ENCODE measurements at regions not wholly inside any gene's neighbourhood (a gene's known extent, or its start where the extent isn't known, plus 50 kb on each side); places are given as distances from the start of the nearest gene placed in this dataset.

DNA sequence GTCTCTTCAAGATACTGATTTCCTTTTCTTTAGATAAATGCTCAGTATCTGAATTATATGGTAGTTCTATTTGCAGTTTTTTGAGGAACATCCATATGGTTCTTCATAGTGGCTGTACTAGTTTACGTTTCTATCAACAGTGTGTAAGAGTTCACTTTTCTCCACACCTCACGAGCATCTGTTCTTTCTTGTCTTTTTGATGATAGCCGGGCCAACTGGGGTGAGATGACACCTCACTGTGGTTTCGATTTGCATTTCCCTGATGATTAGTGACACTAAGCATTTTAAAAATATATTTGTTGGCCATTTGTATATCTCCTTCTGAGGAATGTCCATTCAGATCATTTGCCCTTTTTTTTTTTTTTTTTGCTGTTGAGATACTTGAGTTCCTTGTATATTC, 458.8 kb downstream of the SETBP1 start:
- no peaks in the 10 kb centered on the region for H3K4me1 ChIP-seq (ENCODE audit: insufficient read depth, low read length)
- DNase-seq (ENCODE audit: low spot score) (no peak), FAIRE-seq (no peak), ATAC-seq (no peak)
- WGBS (ENCODE audit: low lambda C conversion rate), result 2% methylated on average over 4 of the region's 4 CpGs
- H3K36me3 ChIP-seq (replicated peaks in 1 of 2; ENCODE audit: control insufficient read depth in 1 of 2, insufficient read depth in 2 of 2, low read length in 2 of 2), result no peaks in the 10 kb centered on the region
- CTCF ChIA-PET (ENCODE audit: low intra/inter-chr PET ratio, low total read pairs), result no interaction called here
- TF ChIP-seq, protein P1, sequence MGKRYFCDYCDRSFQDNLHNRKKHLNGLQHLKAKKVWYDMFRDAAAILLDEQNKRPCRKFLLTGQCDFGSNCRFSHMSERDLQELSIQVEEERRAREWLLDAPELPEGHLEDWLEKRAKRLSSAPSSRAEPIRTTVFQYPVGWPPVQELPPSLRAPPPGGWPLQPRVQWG (CRISPR knock-in tag; IDR thresholded peaks at IDR 0.05; ENCODE audit: borderline replicate concordance, low read depth), result no peak
- TF ChIP-seq ZNF879 (CRISPR knock-in tag; IDR thresholded peaks at IDR 0.05) (no peak), HMG20B (CRISPR knock-in tag; conservative IDR thresholded peaks at IDR 0.05) (no peak)
- TF ChIP-seq, protein P2, sequence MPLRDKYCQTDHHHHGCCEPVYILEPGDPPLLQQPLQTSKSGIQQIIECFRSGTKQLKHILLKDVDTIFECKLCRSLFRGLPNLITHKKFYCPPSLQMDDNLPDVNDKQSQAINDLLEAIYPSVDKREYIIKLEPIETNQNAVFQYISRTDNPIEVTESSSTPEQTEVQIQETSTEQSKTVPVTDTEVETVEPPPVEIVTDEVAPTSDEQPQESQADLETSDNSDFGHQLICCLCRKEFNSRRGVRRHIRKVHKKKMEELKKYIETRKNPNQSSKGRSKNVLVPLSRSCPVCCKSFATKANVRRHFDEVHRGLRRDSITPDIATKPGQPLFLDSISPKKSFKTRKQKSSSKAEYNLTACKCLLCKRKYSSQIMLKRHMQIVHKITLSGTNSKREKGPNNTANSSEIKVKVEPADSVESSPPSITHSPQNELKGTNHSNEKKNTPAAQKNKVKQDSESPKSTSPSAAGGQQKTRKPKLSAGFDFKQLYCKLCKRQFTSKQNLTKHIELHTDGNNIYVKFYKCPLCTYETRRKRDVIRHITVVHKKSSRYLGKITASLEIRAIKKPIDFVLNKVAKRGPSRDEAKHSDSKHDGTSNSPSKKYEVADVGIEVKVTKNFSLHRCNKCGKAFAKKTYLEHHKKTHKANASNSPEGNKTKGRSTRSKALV (CRISPR knock-in tag; IDR thresholded peaks at IDR 0.05), result no peak
- no peaks in the 10 kb centered on the region for H4K20me1 ChIP-seq (ENCODE audit: insufficient read depth, low read length)
- no peak overlapping the region for H2AFZ ChIP-seq (ENCODE audit: low read length)
- in situ Hi-C loops (cut with HindIII; ENCODE audit: extremely low pct_ligation_motif_present, low pct_unique_long_range_greater_than_20kb), result no loop called here
- no TSS peak for BruUV-seq (replicated peaks)
- H3K9ac ChIP-seq (ENCODE audit: insufficient read depth, low read depth, low read length), result no peak overlapping the region
- H3K4me3 ChIP-seq (replicated peaks in 1 of 3; ENCODE audit: insufficient read depth in 1 of 3, low read depth in 2 of 3, low read length in 3 of 3), result no peak overlapping the region
- H3K27me3 ChIP-seq (ENCODE audit: control insufficient read depth in 1 of 2, insufficient read depth in 2 of 2, low read length in 2 of 2), result no peaks in the 10 kb centered on the region
- no peak overlapping the region for H3K4me2 ChIP-seq (ENCODE audit: low read depth, low read length)
- H3K79me2 ChIP-seq (ENCODE audit: insufficient read depth, low read length), result no peaks in the 10 kb centered on the region
- POLR2A ChIA-PET, result no interaction called here
- no peak overlapping the region for H3K27ac ChIP-seq (ENCODE audit: extremely low read length, insufficient read depth, low read length)
- H3K9me3 ChIP-seq (ENCODE audit: low read length), result no peaks in the 10 kb centered on the region
- intact Hi-C loops (cut with micrococcal nuclease; ENCODE audit: unreplicated experiment), result no loop called here

DNA sequence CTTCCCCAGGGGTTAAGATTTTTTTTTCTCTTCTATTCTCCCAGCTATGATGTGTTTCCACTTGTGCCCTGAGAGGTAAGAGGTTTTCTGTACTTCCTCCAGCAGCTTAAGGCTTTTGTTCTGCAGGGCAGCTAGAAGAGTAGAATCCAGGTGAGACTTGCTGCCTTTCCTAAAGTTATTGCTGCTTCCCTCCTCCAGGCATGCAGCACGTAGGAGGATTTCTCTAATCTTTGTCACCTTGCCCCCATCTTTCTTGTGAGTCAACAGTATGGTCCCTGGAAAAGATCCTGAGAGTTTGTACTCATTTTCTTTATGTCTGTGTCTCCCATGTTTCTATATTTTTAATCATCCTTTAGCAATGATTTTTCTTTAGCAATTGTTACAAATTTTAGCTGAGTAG, 462.2 kb downstream of the SETBP1 start:
- POLR2A ChIA-PET, result no interaction called here
- Histone ChIP-seq H3K4me2 (ENCODE audit: low read depth, low read length) (no peak overlapping the region), H3K27me3 (ENCODE audit: control insufficient read depth in 1 of 2, insufficient read depth in 2 of 2, low read length in 2 of 2) (no peaks in the 10 kb centered on the region), H3K27ac (ENCODE audit: extremely low read length, insufficient read depth, low read length) (no peak overlapping the region), H4K20me1 (ENCODE audit: insufficient read depth, low read length) (no peaks in the 10 kb centered on the region), H3K79me2 (ENCODE audit: insufficient read depth, low read length) (no peaks in the 10 kb centered on the region), H3K4me1 (ENCODE audit: insufficient read depth, low read length) (no peaks in the 10 kb centered on the region), H3K36me3 (replicated peaks in 1 of 2; ENCODE audit: control insufficient read depth in 1 of 2, insufficient read depth in 2 of 2, low read length in 2 of 2) (no peaks in the 10 kb centered on the region), H3K4me3 (replicated peaks in 1 of 3; ENCODE audit: insufficient read depth in 1 of 3, low read depth in 2 of 3, low read length in 3 of 3) (no peak overlapping the region), H3K9ac (ENCODE audit: insufficient read depth, low read depth, low read length) (no peak overlapping the region), H3K9me3 (ENCODE audit: low read length) (no peaks in the 10 kb centered on the region; the same call in 1 of the 2 replicates), H2AFZ (ENCODE audit: low read length) (no peak overlapping the region)
- WGBS (ENCODE audit: low lambda C conversion rate), result 0% methylated on average over 1 of the region's 1 CpG
- CTCF ChIA-PET (ENCODE audit: low intra/inter-chr PET ratio, low total read pairs), result no interaction called here
- intact Hi-C loops (cut with micrococcal nuclease; ENCODE audit: unreplicated experiment) (no loop called here), in situ Hi-C loops (cut with HindIII; ENCODE audit: extremely low pct_ligation_motif_present, low pct_unique_long_range_greater_than_20kb) (no loop called here)
- DNase-seq (ENCODE audit: low spot score) (no peak), FAIRE-seq (no peak), ATAC-seq (no peak)
- BruUV-seq (replicated peaks), result no TSS peak
- TF ChIP-seq ATF7-NPFF (CRISPR knock-in tag; IDR thresholded peaks at IDR 0.05; ENCODE audit: low read depth), result no peak
- no peak for TF ChIP-seq ZNF672 (CRISPR knock-in tag; IDR thresholded peaks at IDR 0.05)
- no peak for TF ChIP-seq MTA3 (CRISPR knock-in tag; IDR thresholded peaks at IDR 0.05)
- no peak for TF ChIP-seq BORCS8-MEF2B (CRISPR knock-in tag; IDR thresholded peaks at IDR 0.05)
- TF ChIP-seq NCOA5 (CRISPR knock-in tag; IDR thresholded peaks at IDR 0.05), result no peak
- no peak for TF ChIP-seq ZNF878 (CRISPR knock-in tag; IDR thresholded peaks at IDR 0.05)
- no peak for TF ChIP-seq ZNF766 (CRISPR knock-in tag; IDR thresholded peaks at IDR 0.05; ENCODE audit: borderline replicate concordance)
- TF ChIP-seq ZNF225 (CRISPR knock-in tag; IDR thresholded peaks at IDR 0.05), result no peak
- TF ChIP-seq ATF3 (CRISPR knock-in tag; IDR thresholded peaks at IDR 0.05), result no peak
- TF ChIP-seq ZNF619 (CRISPR knock-in tag; IDR thresholded peaks at IDR 0.05), result no peak
- TF ChIP-seq ZNF382 (CRISPR knock-in tag; IDR thresholded peaks at IDR 0.05; ENCODE audit: borderline replicate concordance), result no peak
- no peak for TF ChIP-seq CENPX (CRISPR knock-in tag; IDR thresholded peaks at IDR 0.05)
- no peak for TF ChIP-seq BCL3 (CRISPR knock-in tag; IDR thresholded peaks at IDR 0.05)
- TF ChIP-seq ZFP41 (CRISPR knock-in tag; IDR thresholded peaks at IDR 0.05; ENCODE audit: borderline replicate concordance), result no peak
